GM23338 (cell line): ENCODE measurements at regions not wholly inside any gene's neighbourhood (a gene's known extent, or its start where the extent isn't known, plus 50 kb on each side); places are given as distances from the start of the nearest gene placed in this dataset.

Experiments used
- ATAC-seq: fragments of 200-7000 bp; cut with Tn5 transposase; 3 replicates; pipeline ENCODE4 v1.9.1; 2020
- DNase-seq: peaks from one replicate; pipeline ENCODE4 v3.0.0-alpha.2; 2015; ENCODE audit warnings: low spot score
- H2AFZ ChIP-seq: fragments of 200-600 bp; sonication (generic); 2 replicates; pipeline ENCODE4 v1.8.0; 2016; ENCODE audit warnings: antibody characterized with exemption, mild to moderate bottlenecking, moderate library complexity
- H3F3A ChIP-seq: fragments of 200-600 bp; sonication (generic); replicated peaks from 2 replicates; pipeline ENCODE4 v1.8.0; 2017; ENCODE audit warnings: antibody characterized with exemption, mixed run types, low read depth
- H3K27ac ChIP-seq: fragments of 200-600 bp; sonication (generic); 2 replicates; pipeline ENCODE4 v1.6.1; 2016; ENCODE audit warnings: low read depth
- H3K27me3 ChIP-seq: fragments of 200-600 bp; sonication (generic); 2 replicates; pipeline ENCODE4 v1.8.0; 2016; ENCODE audit warnings: mild to moderate bottlenecking, mixed run types, moderate library complexity; ENCODE audit not compliant: insufficient read depth
- H3K36me3 ChIP-seq: fragments of 200-600 bp; sonication (generic); 2 replicates; pipeline ENCODE4 v1.8.0; 2016; ENCODE audit warnings: mild to moderate bottlenecking; ENCODE audit not compliant: insufficient read depth
- H3K4me1 ChIP-seq: fragments of 200-600 bp; sonication (generic); 2 replicates; pipeline ENCODE4 v1.8.0; 2016; ENCODE audit warnings: mild to moderate bottlenecking, moderate library complexity; ENCODE audit not compliant: insufficient read depth
- H3K4me2 ChIP-seq: fragments of 200-600 bp; sonication (generic); 2 replicates; pipeline ENCODE4 v1.7.1; 2017; ENCODE audit warnings: mixed run types
- H3K4me3 ChIP-seq: fragments of 200-600 bp; sonication (generic); 2 replicates; pipeline ENCODE4 v1.6.1; 2016; ENCODE audit warnings: mixed run types
- H3K79me2 ChIP-seq: fragments of 200-600 bp; sonication (generic); replicated peaks from 2 replicates; pipeline ENCODE4 v1.8.0; 2017; ENCODE audit warnings: mild to moderate bottlenecking; ENCODE audit not compliant: insufficient read depth
- H3K9me2 ChIP-seq: fragments of 200-600 bp; sonication (generic); 2 replicates; pipeline ENCODE4 v1.8.0; 2017; ENCODE audit not compliant: insufficient read depth
- H4K20me1 ChIP-seq: fragments of 200-600 bp; sonication (generic); replicated peaks from 2 replicates; pipeline ENCODE4 v1.8.0; 2017; ENCODE audit warnings: mild to moderate bottlenecking; ENCODE audit not compliant: insufficient read depth
- H3K27ac Mint-ChIP-seq: 2 replicates; pipeline ENCODE4 v1.8.0; 2020; ENCODE audit warnings: inconsistent platforms, mild to moderate bottlenecking, moderate library complexity, mixed read lengths
- H3K27me3 Mint-ChIP-seq: 3 replicates; pipeline ENCODE4 v1.8.0; 2022; ENCODE audit warnings: low read depth, mild to moderate bottlenecking, moderate library complexity, mixed read lengths, inconsistent platforms; ENCODE audit not compliant: insufficient read depth, poor library complexity
- H3K36me3 Mint-ChIP-seq: 3 replicates; pipeline ENCODE4 v1.8.0; 2021; ENCODE audit warnings: low read depth, mild to moderate bottlenecking, inconsistent platforms, moderate library complexity, mixed read lengths
- H3K4me1 Mint-ChIP-seq: 3 replicates; pipeline ENCODE4 v1.8.0; 2020; ENCODE audit warnings: mild to moderate bottlenecking, inconsistent platforms, mixed read lengths
- H3K4me3 Mint-ChIP-seq: 3 replicates; pipeline ENCODE4 v1.8.0; 2021; ENCODE audit warnings: moderate library complexity, mild to moderate bottlenecking, inconsistent platforms, mixed read lengths
- H3K9me3 Mint-ChIP-seq: 3 replicates; pipeline ENCODE4 v1.8.0; 2020; ENCODE audit warnings: moderate library complexity, mild to moderate bottlenecking, inconsistent platforms, mixed read lengths
- CREB1 ChIP-seq: fragments of 250-450 bp; sonication (Bioruptor Pico); IDR thresholded peaks from 2 replicates; pipeline ENCODE4 v1.5.0; 2020; ENCODE audit warnings: low read depth, mild to moderate bottlenecking, moderate library complexity
- EZH2 ChIP-seq: fragments of 200-600 bp; sonication (generic); IDR thresholded peaks from one replicate; pipeline ENCODE4 v1.8.0; 2017; ENCODE audit warnings: antibody characterized with exemption, mild to moderate bottlenecking, low read depth; ENCODE audit not compliant: unreplicated experiment
- EZH2phosphoT487 ChIP-seq: fragments of 200-600 bp; sonication (generic); IDR thresholded peaks from one replicate; pipeline ENCODE4 v1.8.1; 2018; ENCODE audit warnings: antibody characterized with exemption; ENCODE audit not compliant: unreplicated experiment
- JUNB ChIP-seq: IDR thresholded peaks from one replicate; pipeline ENCODE4 v1.6.1; 2016; ENCODE audit warnings: antibody characterized with exemption; ENCODE audit not compliant: unreplicated experiment
- NANOG ChIP-seq: IDR thresholded peaks from 2 replicates; pipeline ENCODE4 v1.6.1; 2016; ENCODE audit warnings: antibody characterized with exemption, borderline replicate concordance
- POLR2AphosphoS5 ChIP-seq: IDR thresholded peaks from 2 replicates; pipeline ENCODE4 v1.6.1; 2016; ENCODE audit warnings: antibody characterized with exemption, low read depth
- STAT1 ChIP-seq: IDR thresholded peaks from one replicate; pipeline ENCODE4 v1.6.1; 2016; ENCODE audit warnings: antibody characterized with exemption; ENCODE audit not compliant: unreplicated experiment
- ZNF114 ChIP-seq: fragments of 250-450 bp; sonication (Bioruptor Pico); IDR thresholded peaks from 2 replicates; pipeline ENCODE4 v1.5.0; 2020; ENCODE audit warnings: mild to moderate bottlenecking, moderate library complexity
- ZNF331 ChIP-seq: fragments of 250-450 bp; sonication (Bioruptor Pico); IDR thresholded peaks from 2 replicates; pipeline ENCODE4 v1.5.0; 2020; ENCODE audit warnings: low read depth, mild to moderate bottlenecking, moderate library complexity
- TF ChIP-seq, protein P1 (sequence below): IDR thresholded peaks from 2 replicates; pipeline ENCODE4 v1.6.1; 2016; ENCODE audit warnings: antibody characterized with exemption
- TF ChIP-seq, protein P2 (sequence below): fragments of 250-450 bp; sonication (Bioruptor Pico); IDR thresholded peaks from 2 replicates; pipeline ENCODE4 v1.5.0; 2020; ENCODE audit warnings: mild to moderate bottlenecking, moderate library complexity
- TF ChIP-seq, protein P3 (sequence below), 2 experiments: fragments of 200-600 bp in 1 of 2; sonication (generic) in 1 of 2; conservative IDR thresholded peaks; 2 replicates each; pipeline versions ENCODE4 v1.5.1 to v1.6.1; 2016 to 2017; ENCODE audit warnings: antibody characterized with exemption in 2 of 2, low read depth in 2 of 2, mild to moderate bottlenecking in 2 of 2, moderate library complexity in 1 of 2
- TF ChIP-seq, protein P4 (sequence below): IDR thresholded peaks from one replicate; pipeline ENCODE4 v1.6.1; 2018; ENCODE audit warnings: antibody characterized with exemption; ENCODE audit not compliant: unreplicated experiment

DNA sequence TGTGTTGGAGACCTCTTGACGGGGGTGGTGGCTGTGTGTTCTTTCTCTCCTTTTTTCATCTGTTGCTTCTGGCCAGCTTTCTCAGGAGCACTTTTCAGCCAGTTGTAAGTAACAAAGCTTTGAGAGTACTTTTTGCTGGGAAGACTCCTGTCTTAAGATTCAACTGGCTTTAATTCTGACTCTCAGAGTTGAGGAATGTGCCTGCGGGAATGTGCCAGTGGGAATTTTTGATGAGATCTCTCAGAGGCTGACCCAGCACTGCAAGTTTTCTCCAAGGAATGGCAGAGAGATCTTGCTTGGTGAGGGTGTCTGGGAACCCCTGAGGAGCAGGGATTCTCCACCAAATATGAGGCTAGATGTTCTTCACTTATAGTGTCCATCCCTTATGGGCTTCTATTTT, 91.6 kb upstream of the OR9Q1 start:
- Histone ChIP-seq H3K27me3 (no peaks in the 10 kb centered on the region), H4K20me1 (no peaks in the 10 kb centered on the region), H3K36me3 (no peaks in the 10 kb centered on the region), H3K4me3 (no peak overlapping the region), H3K79me2 (no peaks in the 10 kb centered on the region), H3K4me1 (no peaks in the 10 kb centered on the region), H3K4me2 (no peak overlapping the region), H3K9me2 (peaks cover 12% of the 10 kb centered on the region; the same call in 1 of the 2 replicates), H3K27ac (no peak overlapping the region), H3F3A (no peaks in the 10 kb centered on the region), H2AFZ (peak overlapping the region; percentile 12; the same call in 1 of the 2 replicates)
- H3K36me3 Mint-ChIP-seq: no peaks in the 10 kb centered on the region
- H3K4me1 Mint-ChIP-seq: no peaks in the 10 kb centered on the region
- H3K27ac Mint-ChIP-seq: no peak overlapping the region
- no peaks in the 10 kb centered on the region for H3K27me3 Mint-ChIP-seq
- DNase-seq (no peak), ATAC-seq (no peak)
- no peaks in the 10 kb centered on the region for H3K9me3 Mint-ChIP-seq
- H3K4me3 Mint-ChIP-seq: no peak overlapping the region
- TF ChIP-seq, protein P1, sequence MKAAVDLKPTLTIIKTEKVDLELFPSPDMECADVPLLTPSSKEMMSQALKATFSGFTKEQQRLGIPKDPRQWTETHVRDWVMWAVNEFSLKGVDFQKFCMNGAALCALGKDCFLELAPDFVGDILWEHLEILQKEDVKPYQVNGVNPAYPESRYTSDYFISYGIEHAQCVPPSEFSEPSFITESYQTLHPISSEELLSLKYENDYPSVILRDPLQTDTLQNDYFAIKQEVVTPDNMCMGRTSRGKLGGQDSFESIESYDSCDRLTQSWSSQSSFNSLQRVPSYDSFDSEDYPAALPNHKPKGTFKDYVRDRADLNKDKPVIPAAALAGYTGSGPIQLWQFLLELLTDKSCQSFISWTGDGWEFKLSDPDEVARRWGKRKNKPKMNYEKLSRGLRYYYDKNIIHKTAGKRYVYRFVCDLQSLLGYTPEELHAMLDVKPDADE: no peak
- TF ChIP-seq, protein P2, sequence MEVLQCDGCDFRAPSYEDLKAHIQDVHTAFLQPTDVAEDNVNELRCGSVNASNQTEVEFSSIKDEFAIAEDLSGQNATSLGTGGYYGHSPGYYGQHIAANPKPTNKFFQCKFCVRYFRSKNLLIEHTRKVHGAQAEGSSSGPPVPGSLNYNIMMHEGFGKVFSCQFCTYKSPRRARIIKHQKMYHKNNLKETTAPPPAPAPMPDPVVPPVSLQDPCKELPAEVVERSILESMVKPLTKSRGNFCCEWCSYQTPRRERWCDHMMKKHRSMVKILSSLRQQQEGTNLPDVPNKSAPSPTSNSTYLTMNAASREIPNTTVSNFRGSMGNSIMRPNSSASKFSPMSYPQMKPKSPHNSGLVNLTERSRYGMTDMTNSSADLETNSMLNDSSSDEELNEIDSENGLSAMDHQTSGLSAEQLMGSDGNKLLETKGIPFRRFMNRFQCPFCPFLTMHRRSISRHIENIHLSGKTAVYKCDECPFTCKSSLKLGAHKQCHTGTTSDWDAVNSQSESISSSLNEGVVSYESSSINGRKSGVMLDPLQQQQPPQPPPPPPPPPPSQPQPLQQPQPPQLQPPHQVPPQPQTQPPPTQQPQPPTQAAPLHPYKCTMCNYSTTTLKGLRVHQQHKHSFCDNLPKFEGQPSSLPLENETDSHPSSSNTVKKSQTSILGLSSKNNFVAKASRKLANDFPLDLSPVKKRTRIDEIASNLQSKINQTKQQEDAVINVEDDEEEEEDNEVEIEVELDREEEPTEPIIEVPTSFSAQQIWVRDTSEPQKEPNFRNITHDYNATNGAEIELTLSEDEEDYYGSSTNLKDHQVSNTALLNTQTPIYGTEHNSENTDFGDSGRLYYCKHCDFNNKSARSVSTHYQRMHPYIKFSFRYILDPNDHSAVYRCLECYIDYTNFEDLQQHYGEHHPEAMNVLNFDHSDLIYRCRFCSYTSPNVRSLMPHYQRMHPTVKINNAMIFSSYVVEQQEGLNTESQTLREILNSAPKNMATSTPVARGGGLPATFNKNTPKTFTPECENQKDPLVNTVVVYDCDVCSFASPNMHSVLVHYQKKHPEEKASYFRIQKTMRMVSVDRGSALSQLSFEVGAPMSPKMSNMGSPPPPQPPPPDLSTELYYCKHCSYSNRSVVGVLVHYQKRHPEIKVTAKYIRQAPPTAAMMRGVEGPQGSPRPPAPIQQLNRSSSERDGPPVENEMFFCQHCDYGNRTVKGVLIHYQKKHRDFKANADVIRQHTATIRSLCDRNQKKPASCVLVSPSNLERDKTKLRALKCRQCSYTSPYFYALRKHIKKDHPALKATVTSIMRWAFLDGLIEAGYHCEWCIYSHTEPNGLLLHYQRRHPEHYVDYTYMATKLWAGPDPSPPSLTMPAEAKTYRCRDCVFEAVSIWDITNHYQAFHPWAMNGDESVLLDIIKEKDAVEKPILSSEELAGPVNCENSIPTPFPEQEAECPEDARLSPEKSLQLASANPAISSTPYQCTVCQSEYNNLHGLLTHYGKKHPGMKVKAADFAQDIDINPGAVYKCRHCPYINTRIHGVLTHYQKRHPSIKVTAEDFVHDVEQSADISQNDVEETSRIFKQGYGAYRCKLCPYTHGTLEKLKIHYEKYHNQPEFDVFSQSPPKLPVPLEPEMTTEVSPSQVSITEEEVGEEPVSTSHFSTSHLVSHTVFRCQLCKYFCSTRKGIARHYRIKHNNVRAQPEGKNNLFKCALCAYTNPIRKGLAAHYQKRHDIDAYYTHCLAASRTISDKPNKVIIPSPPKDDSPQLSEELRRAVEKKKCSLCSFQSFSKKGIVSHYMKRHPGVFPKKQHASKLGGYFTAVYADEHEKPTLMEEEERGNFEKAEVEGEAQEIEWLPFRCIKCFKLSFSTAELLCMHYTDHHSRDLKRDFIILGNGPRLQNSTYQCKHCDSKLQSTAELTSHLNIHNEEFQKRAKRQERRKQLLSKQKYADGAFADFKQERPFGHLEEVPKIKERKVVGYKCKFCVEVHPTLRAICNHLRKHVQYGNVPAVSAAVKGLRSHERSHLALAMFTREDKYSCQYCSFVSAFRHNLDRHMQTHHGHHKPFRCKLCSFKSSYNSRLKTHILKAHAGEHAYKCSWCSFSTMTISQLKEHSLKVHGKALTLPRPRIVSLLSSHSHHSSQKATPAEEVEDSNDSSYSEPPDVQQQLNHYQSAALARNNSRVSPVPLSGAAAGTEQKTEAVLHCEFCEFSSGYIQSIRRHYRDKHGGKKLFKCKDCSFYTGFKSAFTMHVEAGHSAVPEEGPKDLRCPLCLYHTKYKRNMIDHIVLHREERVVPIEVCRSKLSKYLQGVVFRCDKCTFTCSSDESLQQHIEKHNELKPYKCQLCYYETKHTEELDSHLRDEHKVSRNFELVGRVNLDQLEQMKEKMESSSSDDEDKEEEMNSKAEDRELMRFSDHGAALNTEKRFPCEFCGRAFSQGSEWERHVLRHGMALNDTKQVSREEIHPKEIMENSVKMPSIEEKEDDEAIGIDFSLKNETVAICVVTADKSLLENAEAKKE: no peak
- TF ChIP-seq ZNF114 (CRISPR knock-in tag): no peak
- TF ChIP-seq, protein P3, sequence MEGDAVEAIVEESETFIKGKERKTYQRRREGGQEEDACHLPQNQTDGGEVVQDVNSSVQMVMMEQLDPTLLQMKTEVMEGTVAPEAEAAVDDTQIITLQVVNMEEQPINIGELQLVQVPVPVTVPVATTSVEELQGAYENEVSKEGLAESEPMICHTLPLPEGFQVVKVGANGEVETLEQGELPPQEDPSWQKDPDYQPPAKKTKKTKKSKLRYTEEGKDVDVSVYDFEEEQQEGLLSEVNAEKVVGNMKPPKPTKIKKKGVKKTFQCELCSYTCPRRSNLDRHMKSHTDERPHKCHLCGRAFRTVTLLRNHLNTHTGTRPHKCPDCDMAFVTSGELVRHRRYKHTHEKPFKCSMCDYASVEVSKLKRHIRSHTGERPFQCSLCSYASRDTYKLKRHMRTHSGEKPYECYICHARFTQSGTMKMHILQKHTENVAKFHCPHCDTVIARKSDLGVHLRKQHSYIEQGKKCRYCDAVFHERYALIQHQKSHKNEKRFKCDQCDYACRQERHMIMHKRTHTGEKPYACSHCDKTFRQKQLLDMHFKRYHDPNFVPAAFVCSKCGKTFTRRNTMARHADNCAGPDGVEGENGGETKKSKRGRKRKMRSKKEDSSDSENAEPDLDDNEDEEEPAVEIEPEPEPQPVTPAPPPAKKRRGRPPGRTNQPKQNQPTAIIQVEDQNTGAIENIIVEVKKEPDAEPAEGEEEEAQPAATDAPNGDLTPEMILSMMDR (conservative IDR thresholded peaks at IDR 0.05; ENCODE audit: low read depth in 2 of 2): no peak
- TF ChIP-seq EZH2phosphoT487: no peak
- no peak for TF ChIP-seq POLR2AphosphoS5
- TF ChIP-seq NANOG: no peak
- TF ChIP-seq CREB1 (CRISPR knock-in tag): no peak
- TF ChIP-seq STAT1: no peak
- no peak for TF ChIP-seq JUNB
- TF ChIP-seq ZNF331 (CRISPR knock-in tag): no peak
- TF ChIP-seq, protein P4, sequence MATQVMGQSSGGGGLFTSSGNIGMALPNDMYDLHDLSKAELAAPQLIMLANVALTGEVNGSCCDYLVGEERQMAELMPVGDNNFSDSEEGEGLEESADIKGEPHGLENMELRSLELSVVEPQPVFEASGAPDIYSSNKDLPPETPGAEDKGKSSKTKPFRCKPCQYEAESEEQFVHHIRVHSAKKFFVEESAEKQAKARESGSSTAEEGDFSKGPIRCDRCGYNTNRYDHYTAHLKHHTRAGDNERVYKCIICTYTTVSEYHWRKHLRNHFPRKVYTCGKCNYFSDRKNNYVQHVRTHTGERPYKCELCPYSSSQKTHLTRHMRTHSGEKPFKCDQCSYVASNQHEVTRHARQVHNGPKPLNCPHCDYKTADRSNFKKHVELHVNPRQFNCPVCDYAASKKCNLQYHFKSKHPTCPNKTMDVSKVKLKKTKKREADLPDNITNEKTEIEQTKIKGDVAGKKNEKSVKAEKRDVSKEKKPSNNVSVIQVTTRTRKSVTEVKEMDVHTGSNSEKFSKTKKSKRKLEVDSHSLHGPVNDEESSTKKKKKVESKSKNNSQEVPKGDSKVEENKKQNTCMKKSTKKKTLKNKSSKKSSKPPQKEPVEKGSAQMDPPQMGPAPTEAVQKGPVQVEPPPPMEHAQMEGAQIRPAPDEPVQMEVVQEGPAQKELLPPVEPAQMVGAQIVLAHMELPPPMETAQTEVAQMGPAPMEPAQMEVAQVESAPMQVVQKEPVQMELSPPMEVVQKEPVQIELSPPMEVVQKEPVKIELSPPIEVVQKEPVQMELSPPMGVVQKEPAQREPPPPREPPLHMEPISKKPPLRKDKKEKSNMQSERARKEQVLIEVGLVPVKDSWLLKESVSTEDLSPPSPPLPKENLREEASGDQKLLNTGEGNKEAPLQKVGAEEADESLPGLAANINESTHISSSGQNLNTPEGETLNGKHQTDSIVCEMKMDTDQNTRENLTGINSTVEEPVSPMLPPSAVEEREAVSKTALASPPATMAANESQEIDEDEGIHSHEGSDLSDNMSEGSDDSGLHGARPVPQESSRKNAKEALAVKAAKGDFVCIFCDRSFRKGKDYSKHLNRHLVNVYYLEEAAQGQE: no peak
- no peak for TF ChIP-seq EZH2
